ENCODE measurements at regions not wholly inside any gene's neighbourhood (a gene's known extent, or its start where the extent isn't known, plus 50 kb on each side); places are given as distances from the start of the nearest gene placed in this dataset.

GRCh38 chr17:73962308-73962707 is 241.2 kb upstream of the RPL38 start:
- no peak for TF ChIP-seq CTCF (IDR thresholded peaks at IDR 0.05; ENCODE audit: insufficient read depth, low read depth, low read length, missing control alignments)
- no peak for DNase-seq (ENCODE audit: low read depth)
- no peak overlapping the region for H3K4me3 ChIP-seq (ENCODE audit: low read depth, low read length)

- H3K4me3 ChIP-seq (ENCODE audit: low read depth, low read length): no peak overlapping the region
- no peak for TF ChIP-seq CTCF (IDR thresholded peaks at IDR 0.05; ENCODE audit: insufficient read depth, low read depth, low read length, missing control alignments)
- DNase-seq (ENCODE audit: low read depth): no peak
These were observed 234.8 kb upstream of the RPL38 start for GRCh38 chr17:73968680-73969079.

GRCh38 chr17:73969956-73970355 is 233.5 kb upstream of the RPL38 start:
- DNase-seq (ENCODE audit: low read depth): no peak
- TF ChIP-seq CTCF (IDR thresholded peaks at IDR 0.05; ENCODE audit: insufficient read depth, low read depth, low read length, missing control alignments): no peak
- H3K4me3 ChIP-seq (ENCODE audit: low read depth, low read length): no peak overlapping the region

- no peak overlapping the region for H3K4me3 ChIP-seq (ENCODE audit: low read depth, low read length)
- DNase-seq (ENCODE audit: low read depth): no peak
- TF ChIP-seq CTCF (IDR thresholded peaks at IDR 0.05; ENCODE audit: insufficient read depth, low read depth, low read length, missing control alignments): no peak
These were observed 232.4 kb upstream of the RPL38 start for GRCh38 chr17:73971127-73971526.

- H3K4me3 ChIP-seq (ENCODE audit: low read depth, low read length): no peak overlapping the region
- DNase-seq (ENCODE audit: low read depth): no peak
- no peak for TF ChIP-seq CTCF (IDR thresholded peaks at IDR 0.05; ENCODE audit: insufficient read depth, low read depth, low read length, missing control alignments)
These were observed 231.4 kb upstream of the RPL38 start for GRCh38 chr17:73972056-73972455.

GRCh38 chr17:73972901-73973300 is 230.6 kb upstream of the RPL38 start:
- DNase-seq (ENCODE audit: low read depth): no peak
- no peak for TF ChIP-seq CTCF (IDR thresholded peaks at IDR 0.05; ENCODE audit: insufficient read depth, low read depth, low read length, missing control alignments)

GRCh38 chr17:73973586-73974409 is 229.7 kb upstream of the RPL38 start:
- no peak for TF ChIP-seq CTCF (IDR thresholded peaks at IDR 0.05; ENCODE audit: insufficient read depth, low read depth, low read length, missing control alignments)

More at GRCh38 chr17:73972901-73973300, 230.6 kb upstream of the RPL38 start:
- no peak overlapping the region for H3K4me3 ChIP-seq (ENCODE audit: low read depth, low read length)

More at GRCh38 chr17:73973586-73974409, 229.7 kb upstream of the RPL38 start:
- H3K4me3 ChIP-seq (ENCODE audit: low read depth, low read length): no peak overlapping the region
- DNase-seq (ENCODE audit: low read depth): no peak

Data from GM12865 (cell line).